ENCODE measurements at regions not wholly inside any gene's neighbourhood (a gene's known extent, or its start where the extent isn't known, plus 50 kb on each side); places are given as distances from the start of the nearest gene placed in this dataset.

GRCh38 chrX:114508756-114509155 lies 75.1 kb upstream of the HTR2C start (continued):
- TF ChIP-seq ZBTB43 (CRISPR knock-in tag; IDR thresholded peaks at IDR 0.05), result no peak
- no peak for TF ChIP-seq PURB (CRISPR knock-in tag; IDR thresholded peaks at IDR 0.05; ENCODE audit: low read depth)
- TF ChIP-seq EP400 (IDR thresholded peaks at IDR 0.05), result no peak
- no peak for TF ChIP-seq SLC30A9 (CRISPR knock-in tag; IDR thresholded peaks at IDR 0.05)
- TF ChIP-seq MYBL2 (IDR thresholded peaks at IDR 0.05; ENCODE audit: low read depth), result no peak
- TF ChIP-seq MYBL2 (CRISPR knock-in tag; IDR thresholded peaks at IDR 0.05; ENCODE audit: borderline replicate concordance), result no peak
- no peak for TF ChIP-seq DDX20 (tag; IDR thresholded peaks at IDR 0.05; ENCODE audit: low read depth)
- TF ChIP-seq PHF8 (IDR thresholded peaks at IDR 0.05; ENCODE audit: borderline replicate concordance, low read length), result no peak

GRCh38 chrX:114519524-114519923 lies 64.4 kb upstream of the HTR2C start:
- CTCF ChIA-PET (ENCODE audit: low intra/inter-chr PET ratio), result no interaction called here
- no peak overlapping the region for H3K27ac ChIP-seq (ENCODE audit: extremely low read depth, low read depth, low read length)
- H2AFZ ChIP-seq (ENCODE audit: low read depth, low read length), result no peak overlapping the region
- 0% methylated on average over 1 of the region's 1 CpG for WGBS (ENCODE audit: insufficient coverage, low coverage, missing lambda C conversion rate)
- H3K27me3 ChIP-seq (ENCODE audit: control insufficient read depth in 2 of 2, insufficient read depth in 2 of 2, low read length in 2 of 2), result no peaks in the 10 kb centered on the region
- H3K9ac ChIP-seq (ENCODE audit: insufficient read depth in 1 of 2, low read depth in 2 of 2, low read length in 2 of 2), result no peak overlapping the region
- no peak for FAIRE-seq
- no peak for DNase-seq (ENCODE audit: extremely low read depth in 1 of 4, low spot score in 3 of 4)
- intact Hi-C loops (cut with micrococcal nuclease), result no loop called here
- H3K4me2 ChIP-seq (ENCODE audit: insufficient read depth, low read length), result no peak overlapping the region
- BruUV-seq (replicated peaks), result no TSS peak
- no peak for ATAC-seq
- no peaks in the 10 kb centered on the region for H4K20me1 ChIP-seq (replicated peaks; ENCODE audit: control insufficient read depth, insufficient read depth, low read length)
- H3K9me3 ChIP-seq (replicated peaks; ENCODE audit: control insufficient read depth, insufficient read depth, low read depth, low read length), result no peaks in the 10 kb centered on the region
- no peaks in the 10 kb centered on the region for H3K9me1 ChIP-seq (ENCODE audit: control insufficient read depth, insufficient read depth, low read length)
- no peaks in the 10 kb centered on the region for H3K79me2 ChIP-seq (ENCODE audit: control insufficient read depth, insufficient read depth, low read length)
- H3K4me1 ChIP-seq (replicated peaks in 1 of 2; ENCODE audit: control insufficient read depth in 2 of 2, insufficient read depth in 2 of 2, low read length in 2 of 2), result no peaks in the 10 kb centered on the region
- POLR2A ChIA-PET, result no interaction called here
- H3K4me3 ChIP-seq, result no peak overlapping the region
- H3K36me3 ChIP-seq (ENCODE audit: control insufficient read depth, insufficient read depth, low read length), result no peaks in the 10 kb centered on the region
- in situ Hi-C loops (cut with MboI), result no loop called here
- no peak for TF ChIP-seq CTBP1 (IDR thresholded peaks at IDR 0.05; ENCODE audit: borderline replicate concordance)
- TF ChIP-seq PTTG1 (tag; IDR thresholded peaks at IDR 0.05; ENCODE audit: low read depth), result no peak
- TF ChIP-seq ZKSCAN1 (IDR thresholded peaks at IDR 0.05; ENCODE audit: low read depth, low read length), result no peak
- TF ChIP-seq HBP1 (CRISPR knock-in tag; IDR thresholded peaks at IDR 0.05), result no peak
- TF ChIP-seq RERE (CRISPR knock-in tag; IDR thresholded peaks at IDR 0.05; ENCODE audit: borderline replicate concordance), result no peak
- TF ChIP-seq ZSCAN32 (CRISPR knock-in tag; IDR thresholded peaks at IDR 0.05), result no peak
- no peak for TF ChIP-seq FIP1L1 (IDR thresholded peaks at IDR 0.05; ENCODE audit: low read depth, low read length, poor library complexity, severe bottlenecking)
